GM23248 (cell line): ENCODE measurements at regions not wholly inside any gene's neighbourhood (a gene's known extent, or its start where the extent isn't known, plus 50 kb on each side); places are given as distances from the start of the nearest gene placed in this dataset.

Source experiments
- DNase-seq: peaks from one replicate; pipeline ENCODE4 v3.0.0-alpha.2; 2015
- H2AFZ ChIP-seq: fragments of 200-600 bp; sonication (generic); 2 replicates; pipeline ENCODE4 v1.6.1; 2016; ENCODE audit warnings: antibody characterized with exemption
- H3F3A ChIP-seq: fragments of 200-600 bp; sonication (generic); 2 replicates; pipeline ENCODE4 v1.6.1; 2016; ENCODE audit warnings: mild to moderate bottlenecking, antibody characterized with exemption, mixed run types; ENCODE audit not compliant: insufficient read depth
- H3K27ac ChIP-seq: fragments of 200-600 bp; sonication (generic); 2 replicates; pipeline ENCODE4 v1.5.1; 2016; ENCODE audit warnings: mild to moderate bottlenecking
- H3K27me3 ChIP-seq: fragments of 200-600 bp; sonication (generic); replicated peaks from 2 replicates; pipeline ENCODE4 v1.6.1; 2016; ENCODE audit warnings: mild to moderate bottlenecking; ENCODE audit not compliant: insufficient read depth
- H3K36me3 ChIP-seq: fragments of 200-600 bp; sonication (generic); 2 replicates; pipeline ENCODE4 v1.6.1; 2016; ENCODE audit warnings: low read depth, mild to moderate bottlenecking
- H3K4me1 ChIP-seq: fragments of 200-600 bp; sonication (generic); 2 replicates; pipeline ENCODE4 v1.6.1; 2016; ENCODE audit warnings: mild to moderate bottlenecking; ENCODE audit not compliant: insufficient read depth
- H3K4me2 ChIP-seq: fragments of 200-600 bp; sonication (generic); one replicate; pipeline ENCODE4 v1.6.1; 2016; ENCODE audit warnings: mild to moderate bottlenecking; ENCODE audit not compliant: unreplicated experiment
- H3K4me3 ChIP-seq: fragments of 200-600 bp; sonication (generic); 2 replicates; pipeline ENCODE4 v1.5.1; 2016; ENCODE audit warnings: mild to moderate bottlenecking
- H3K79me2 ChIP-seq: fragments of 200-600 bp; sonication (generic); 2 replicates; pipeline ENCODE4 v1.6.1; 2016; ENCODE audit warnings: mild to moderate bottlenecking; ENCODE audit not compliant: insufficient read depth
- H3K9ac ChIP-seq: fragments of 200-600 bp; sonication (generic); 2 replicates; pipeline ENCODE4 v1.6.1; 2016; ENCODE audit warnings: mild to moderate bottlenecking
- H3K9me2 ChIP-seq: fragments of 200-600 bp; sonication (generic); 2 replicates; pipeline ENCODE4 v1.6.1; 2016; ENCODE audit warnings: mixed run types, mild to moderate bottlenecking, moderate library complexity; ENCODE audit not compliant: insufficient read depth
- H3K9me3 ChIP-seq: fragments of 200-600 bp; sonication (generic); one replicate; pipeline ENCODE4 v1.6.1; 2017; ENCODE audit warnings: low read depth
- H4K20me1 ChIP-seq: fragments of 200-600 bp; sonication (generic); 2 replicates; pipeline ENCODE4 v1.6.0; 2016; ENCODE audit not compliant: insufficient read depth
- EZH2 ChIP-seq: fragments of 200-600 bp; sonication (generic); IDR thresholded peaks from 2 replicates; pipeline ENCODE4 v1.6.1; 2018; ENCODE audit warnings: antibody characterized with exemption, mild to moderate bottlenecking; ENCODE audit not compliant: insufficient read depth, poor library complexity, severe bottlenecking
- EZH2phosphoT487 ChIP-seq: fragments of 200-600 bp; sonication (generic); IDR thresholded peaks from 2 replicates; pipeline ENCODE4 v1.6.1; 2018; ENCODE audit warnings: antibody characterized with exemption, moderate library complexity, mild to moderate bottlenecking, low read depth; ENCODE audit not compliant: insufficient read depth
- WGBS, 2 experiments: methylation state at CpG; one replicate each; pipeline ENCODE4 v1.1.6; 2015 to 2017; ENCODE audit warnings: low lambda C conversion rate in 2 of 2, low coverage in 1 of 2; ENCODE audit errors: missing lambda C conversion rate in 2 of 2; 5-methylcytosine and 5-hydroxymethylcytosine counted together
- in situ Hi-C: fragments of 300-500 bp; cut with MboI; formaldehyde crosslinking; loops from 2 replicates; pipeline ENCODE4 v1.15.0; 2020

- Histone ChIP-seq H3K9me3 (no peaks in the 10 kb centered on the region), H3K9ac (no peak overlapping the region), H3K4me2 (no peak overlapping the region), H3K4me3 (no peak overlapping the region), H3K4me1 (no peaks in the 10 kb centered on the region), H3K27ac (no peak overlapping the region), H3F3A (no peaks in the 10 kb centered on the region), H3K27me3 (no peaks in the 10 kb centered on the region), H2AFZ (no peak overlapping the region), H4K20me1 (no peaks in the 10 kb centered on the region), H3K9me2 (no peaks in the 10 kb centered on the region), H3K79me2 (no peaks in the 10 kb centered on the region), H3K36me3 (no peaks in the 10 kb centered on the region)
- in situ Hi-C loops, result no loop called here
- WGBS, 2 experiments, result 65 to 69% methylated on average over 21 of the region's 21 CpGs
- TF ChIP-seq EZH2phosphoT487 (no peak), EZH2 (no peak)
- no peak for DNase-seq
These were observed 82.8 kb downstream of the TMEM18 start for GRCh38 chr2:594297-594949.

- Histone ChIP-seq H3K9me3 (no peaks in the 10 kb centered on the region), H3F3A (no peaks in the 10 kb centered on the region), H3K79me2 (no peaks in the 10 kb centered on the region), H2AFZ (no peak overlapping the region), H3K36me3 (no peaks in the 10 kb centered on the region), H3K4me3 (no peak overlapping the region), H3K27ac (no peak overlapping the region), H4K20me1 (no peaks in the 10 kb centered on the region), H3K4me1 (no peaks in the 10 kb centered on the region), H3K27me3 (no peaks in the 10 kb centered on the region), H3K4me2 (no peak overlapping the region), H3K9ac (no peak overlapping the region), H3K9me2 (no peaks in the 10 kb centered on the region)
- in situ Hi-C loops, result no loop called here
- 56 to 58% methylated on average over 15 to 17 of the region's 17 CpGs for WGBS, 2 experiments
- no peak for TF ChIP-seq EZH2phosphoT487
- no peak for TF ChIP-seq EZH2
- DNase-seq, result no peak
These were observed 83.7 kb downstream of the TMEM18 start for GRCh38 chr2:593356-594026.

- no peak overlapping the region for H2AFZ ChIP-seq
- no peaks in the 10 kb centered on the region for H4K20me1 ChIP-seq
- no peak overlapping the region for H3K4me3 ChIP-seq
- H3K79me2 ChIP-seq, result no peaks in the 10 kb centered on the region
- H3K4me1 ChIP-seq, result no peaks in the 10 kb centered on the region
- no peaks in the 10 kb centered on the region for H3F3A ChIP-seq
- no peaks in the 10 kb centered on the region for H3K9me2 ChIP-seq
- no peaks in the 10 kb centered on the region for H3K27me3 ChIP-seq
- no peaks in the 10 kb centered on the region for H3K9me3 ChIP-seq
- H3K36me3 ChIP-seq, result no peaks in the 10 kb centered on the region
- no peak overlapping the region for H3K4me2 ChIP-seq
- in situ Hi-C loops, result no loop called here
- TF ChIP-seq EZH2phosphoT487 (no peak), EZH2 (no peak)
- DNase-seq, result no peak
- no peak overlapping the region for H3K9ac ChIP-seq
- 53 to 54% methylated on average over 8 of the region's 8 CpGs for WGBS, 2 experiments
- no peak overlapping the region for H3K27ac ChIP-seq
These were observed 84.5 kb downstream of the TMEM18 start for GRCh38 chr2:592737-593136.

GRCh38 chr2:590214-591175, 86.7 kb downstream of the TMEM18 start:
- H3K4me3 ChIP-seq, result no peak overlapping the region
- H3K9me3 ChIP-seq, result no peaks in the 10 kb centered on the region
- in situ Hi-C loops, result no loop called here
- no peaks in the 10 kb centered on the region for H3K36me3 ChIP-seq
- 45 to 46% methylated on average over 19 of the region's 19 CpGs for WGBS, 2 experiments
- DNase-seq, result no peak
- H3F3A ChIP-seq, result no peaks in the 10 kb centered on the region
- no peaks in the 10 kb centered on the region for H3K79me2 ChIP-seq
- H3K27me3 ChIP-seq, result no peaks in the 10 kb centered on the region
- TF ChIP-seq EZH2phosphoT487 (no peak), EZH2 (no peak)
- H3K9me2 ChIP-seq, result no peaks in the 10 kb centered on the region
- H3K4me1 ChIP-seq, result no peaks in the 10 kb centered on the region
- H3K27ac ChIP-seq, result no peak overlapping the region
- no peak overlapping the region for H3K4me2 ChIP-seq
- no peak overlapping the region for H2AFZ ChIP-seq
- H4K20me1 ChIP-seq, result no peaks in the 10 kb centered on the region
- H3K9ac ChIP-seq, result no peak overlapping the region
